ENCODE measurements at regions not wholly inside any gene's neighbourhood (a gene's known extent, or its start where the extent isn't known, plus 50 kb on each side); places are given as distances from the start of the nearest gene placed in this dataset.
A peak's percentile ranks its signal among the peaks of the same experiment; 100 is the strongest.
"Not testable (repeated sequence)": the region's sequence is repeated elsewhere in the genome, so short reads cannot be mapped to it uniquely, and the experiment has no call there.

DNA sequence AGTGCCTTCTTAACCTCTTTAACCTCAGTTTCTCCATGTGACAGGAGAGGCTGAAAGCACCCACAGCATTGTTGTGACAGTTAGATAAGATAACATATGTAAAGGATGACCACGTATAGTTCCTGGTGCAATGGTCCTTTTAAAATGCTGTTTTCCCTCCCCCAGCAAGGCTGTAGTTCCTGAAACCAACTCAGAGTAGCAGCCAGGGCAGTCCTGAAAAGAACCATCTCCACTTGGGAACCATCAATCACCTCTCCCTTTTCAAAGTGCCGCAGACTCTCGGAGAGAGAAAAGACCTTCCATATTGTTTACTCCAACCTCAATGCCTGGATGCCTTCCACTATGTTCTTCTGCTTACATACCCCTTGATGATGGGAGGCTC lies 158.8 kb downstream of the DDX1 start:
- DNase-seq (ENCODE audit: low read depth in 2 of 3, low spot score in 2 of 3), result no peak

DNA sequence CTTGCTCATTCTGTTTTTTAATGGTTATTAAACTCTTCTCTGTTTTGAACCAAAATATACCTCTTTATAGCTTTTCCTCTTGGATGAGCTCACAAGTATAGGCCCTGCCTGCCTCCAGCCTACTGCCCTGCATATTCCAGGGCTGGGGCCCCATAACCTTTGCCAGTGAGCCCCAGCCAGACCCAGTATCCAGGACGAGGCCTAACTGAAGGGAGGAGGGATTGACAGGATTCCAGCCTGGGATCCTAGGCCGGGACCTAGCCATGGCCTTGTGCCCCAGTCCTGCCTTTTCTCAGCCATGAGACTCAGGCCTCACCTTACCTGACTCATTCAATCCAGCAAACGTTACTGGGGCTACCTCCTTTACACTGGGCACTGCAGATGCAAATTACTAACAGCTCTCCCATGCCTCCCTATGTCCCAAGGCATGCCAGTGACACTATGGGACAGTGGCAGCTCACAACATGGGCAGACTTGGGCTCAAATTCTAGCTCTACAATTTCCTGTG lies 159.2 kb downstream of the DDX1 start:
- DNase-seq (ENCODE audit: low read depth in 2 of 3, low spot score in 2 of 3), result no peak

DNA sequence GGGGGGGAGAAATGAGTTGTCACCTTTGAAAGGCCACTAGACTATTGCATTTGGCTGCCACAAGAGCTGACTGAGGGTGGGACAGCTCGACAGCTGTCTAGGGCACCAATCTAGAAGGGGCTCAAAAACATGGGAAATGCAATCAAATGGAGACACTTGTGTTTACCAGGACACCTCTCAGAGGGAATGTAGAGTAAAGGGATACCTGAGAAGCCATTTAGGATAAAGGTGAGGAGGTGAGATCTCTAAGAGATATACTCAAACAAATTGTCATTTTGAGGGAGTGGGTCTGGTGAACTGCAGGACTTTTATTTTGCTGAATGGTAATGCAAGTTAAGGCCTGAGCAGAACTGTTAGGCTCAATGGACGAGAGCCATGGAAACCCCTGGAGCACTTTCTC lies 159.8 kb downstream of the DDX1 start:
- DNase-seq (ENCODE audit: low read depth in 2 of 3, low spot score in 2 of 3), result no peak

DNA sequence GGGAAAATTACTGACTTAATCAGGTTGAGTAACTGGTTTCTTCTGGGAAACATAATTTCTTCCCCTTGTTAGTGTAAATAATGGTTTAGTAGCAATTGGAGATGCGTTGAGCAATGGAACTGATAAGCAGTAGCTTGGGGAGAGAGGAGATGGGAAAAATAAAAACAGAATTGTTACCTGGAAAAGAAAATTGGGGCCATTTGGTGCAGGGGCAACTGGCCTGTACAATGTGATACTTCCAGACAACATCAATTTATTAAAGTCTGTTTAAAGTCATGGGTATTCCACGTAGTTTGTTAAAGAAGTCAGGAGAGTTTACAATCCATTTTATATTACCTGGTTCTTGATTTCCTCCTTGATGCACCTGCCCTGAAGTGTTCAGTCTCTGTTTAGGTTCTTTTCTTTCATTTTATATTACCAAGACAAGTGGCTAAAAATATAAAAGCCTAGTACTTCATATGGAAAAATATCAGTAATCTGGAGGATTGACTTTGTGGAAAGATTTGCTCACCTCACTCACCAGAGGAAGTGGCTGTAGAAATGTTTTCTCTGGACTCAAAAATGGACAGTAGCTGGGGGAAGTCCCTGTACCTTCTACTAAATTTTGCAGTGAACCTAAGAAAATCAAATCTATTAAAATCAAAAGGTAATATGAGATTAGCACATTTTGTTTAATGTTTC lies 161.0 kb downstream of the DDX1 start:
- no peak for DNase-seq (ENCODE audit: low read depth in 2 of 3, low spot score in 2 of 3)

DNA sequence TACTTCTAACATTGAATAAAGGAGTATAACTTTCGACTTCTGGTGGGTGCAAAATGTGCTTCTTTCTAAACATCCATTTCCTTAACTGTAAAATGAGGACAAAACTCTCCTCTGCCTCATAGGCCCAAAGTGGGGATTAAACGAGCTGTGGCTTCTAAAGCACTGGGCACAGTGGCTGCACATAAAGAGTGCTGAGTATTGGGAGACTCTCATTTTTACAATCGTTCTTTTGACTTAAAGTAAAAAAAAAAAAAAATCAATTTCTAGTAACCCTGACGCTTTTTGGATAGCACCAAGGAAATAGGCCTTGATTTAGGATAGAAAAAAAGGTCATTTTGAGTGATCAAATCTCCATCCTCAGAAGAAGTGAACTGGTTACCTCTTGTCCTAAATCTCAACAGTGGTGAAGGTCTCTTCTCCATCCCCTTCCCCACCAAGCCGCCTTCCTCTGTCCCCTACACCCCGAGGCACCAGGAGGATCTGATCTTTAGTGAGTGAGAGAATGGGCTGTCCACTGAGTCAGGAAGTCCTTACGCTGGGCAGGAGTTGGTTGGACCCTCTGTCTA lies 161.6 kb downstream of the DDX1 start:
- no peak for DNase-seq (ENCODE audit: low read depth in 2 of 3, low spot score in 2 of 3)

DNA sequence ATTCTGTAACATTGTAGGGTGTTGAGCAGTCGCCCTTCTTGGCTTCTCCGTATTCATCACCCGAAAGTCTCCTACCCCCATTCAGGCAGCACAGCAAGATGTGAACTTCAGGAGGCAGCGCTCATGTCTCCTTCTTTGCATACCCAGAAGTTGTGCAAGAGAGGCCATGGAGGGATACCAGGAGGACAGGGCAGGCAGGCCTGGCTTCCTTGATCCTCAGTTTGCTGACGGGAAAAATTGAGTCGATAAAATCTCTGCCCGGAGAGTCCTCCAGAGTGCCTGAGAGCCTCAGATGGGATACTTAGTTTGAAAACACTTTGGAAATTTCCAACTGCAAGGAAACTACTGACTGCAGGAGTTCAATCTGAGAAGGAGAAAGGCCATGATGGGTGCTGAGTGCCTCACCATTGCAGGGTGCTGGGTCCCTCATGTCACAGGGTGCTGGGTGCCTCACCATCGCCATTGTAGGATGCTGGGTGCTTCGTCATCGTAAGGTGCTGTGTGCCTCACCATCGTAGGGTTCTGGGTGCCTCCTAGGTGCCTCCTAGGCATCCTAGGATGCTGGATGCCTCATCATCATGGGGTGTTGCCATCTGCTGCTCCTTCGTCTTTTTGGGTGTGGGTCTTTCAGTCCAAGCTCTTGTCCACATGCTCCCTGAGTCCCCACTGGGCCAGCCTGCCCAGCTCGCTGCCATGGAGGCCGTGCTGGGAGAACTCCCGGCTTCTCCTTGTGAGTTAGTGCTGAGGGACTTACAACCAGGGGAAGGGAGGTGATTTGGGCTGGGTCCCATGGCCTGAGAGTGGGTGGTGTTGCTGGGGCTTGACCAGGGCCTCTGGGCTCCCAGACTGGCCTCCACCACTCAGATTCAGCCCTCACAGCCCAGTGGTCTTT lies 162.4 kb downstream of the DDX1 start:
- DNase-seq (ENCODE audit: low read depth in 2 of 3, low spot score in 2 of 3), result no peak

DNA sequence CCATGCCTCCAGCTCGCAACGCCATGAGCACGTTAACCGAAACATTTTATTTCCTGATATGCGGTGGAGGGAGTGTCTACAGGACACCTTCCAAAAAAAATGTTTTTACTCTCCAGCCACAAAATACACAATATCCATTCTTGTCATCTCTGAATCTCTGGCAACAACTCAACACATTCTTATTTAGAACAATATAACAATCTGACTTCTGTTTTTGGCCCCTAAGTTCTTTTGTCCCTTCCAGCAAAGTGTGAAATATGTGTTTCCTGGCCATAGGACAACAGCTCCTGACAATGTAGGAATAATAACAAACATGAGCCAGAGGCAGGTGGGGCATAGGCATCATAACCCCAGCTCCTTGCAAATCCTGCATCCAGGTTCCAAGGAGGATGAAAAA lies 163.0 kb downstream of the DDX1 start:
- no peak for DNase-seq (ENCODE audit: low read depth in 2 of 3, low spot score in 2 of 3)

DNA sequence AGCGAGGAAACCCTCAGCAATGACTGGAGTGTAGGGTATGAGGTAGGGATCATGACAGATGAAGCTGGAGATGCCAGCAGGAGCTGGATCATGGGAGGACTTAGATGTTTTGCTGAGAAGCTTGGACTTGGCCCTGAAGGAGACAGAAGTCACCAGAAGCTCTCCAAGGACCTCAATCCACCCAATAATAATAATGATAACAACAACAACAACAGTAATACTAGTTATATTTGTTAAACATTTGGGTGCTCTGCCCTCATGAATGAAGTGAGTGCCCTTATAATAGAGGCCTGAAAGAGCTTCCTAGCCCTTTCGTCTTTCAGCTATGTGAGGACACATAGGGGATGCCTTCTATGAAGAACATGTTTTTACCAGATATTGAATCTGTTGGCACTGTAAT lies 163.9 kb downstream of the DDX1 start:
- DNase-seq (ENCODE audit: low read depth in 2 of 3, low spot score in 2 of 3), result no peak

DNA sequence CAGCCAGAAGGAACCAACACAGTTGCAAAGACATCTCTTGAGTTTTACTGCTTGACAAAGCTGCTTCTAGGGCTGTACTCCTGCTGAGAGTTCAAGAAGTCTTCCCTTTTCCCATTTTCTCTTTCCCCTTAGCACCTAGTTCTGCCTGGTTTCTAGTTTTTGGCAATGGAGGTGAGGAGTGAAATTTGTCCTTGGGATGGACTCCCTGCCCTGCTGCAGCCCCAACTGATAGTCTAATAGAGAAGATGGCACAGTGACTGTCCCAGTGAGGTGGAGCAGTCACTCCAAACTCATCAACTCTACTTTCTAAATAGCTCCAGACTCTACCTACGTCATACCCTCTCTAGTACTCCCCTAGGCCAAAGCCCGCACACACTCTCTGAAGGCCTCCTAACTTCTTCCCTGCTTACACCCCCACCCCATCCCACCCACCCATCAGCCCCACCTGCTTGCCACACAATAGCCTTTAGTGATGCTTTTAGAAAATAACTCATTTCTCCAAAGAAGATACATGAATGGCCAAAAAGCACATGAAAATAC lies 164.4 kb downstream of the DDX1 start:
- DNase-seq (ENCODE audit: low read depth in 2 of 3, low spot score in 2 of 3), result no peak

DNA sequence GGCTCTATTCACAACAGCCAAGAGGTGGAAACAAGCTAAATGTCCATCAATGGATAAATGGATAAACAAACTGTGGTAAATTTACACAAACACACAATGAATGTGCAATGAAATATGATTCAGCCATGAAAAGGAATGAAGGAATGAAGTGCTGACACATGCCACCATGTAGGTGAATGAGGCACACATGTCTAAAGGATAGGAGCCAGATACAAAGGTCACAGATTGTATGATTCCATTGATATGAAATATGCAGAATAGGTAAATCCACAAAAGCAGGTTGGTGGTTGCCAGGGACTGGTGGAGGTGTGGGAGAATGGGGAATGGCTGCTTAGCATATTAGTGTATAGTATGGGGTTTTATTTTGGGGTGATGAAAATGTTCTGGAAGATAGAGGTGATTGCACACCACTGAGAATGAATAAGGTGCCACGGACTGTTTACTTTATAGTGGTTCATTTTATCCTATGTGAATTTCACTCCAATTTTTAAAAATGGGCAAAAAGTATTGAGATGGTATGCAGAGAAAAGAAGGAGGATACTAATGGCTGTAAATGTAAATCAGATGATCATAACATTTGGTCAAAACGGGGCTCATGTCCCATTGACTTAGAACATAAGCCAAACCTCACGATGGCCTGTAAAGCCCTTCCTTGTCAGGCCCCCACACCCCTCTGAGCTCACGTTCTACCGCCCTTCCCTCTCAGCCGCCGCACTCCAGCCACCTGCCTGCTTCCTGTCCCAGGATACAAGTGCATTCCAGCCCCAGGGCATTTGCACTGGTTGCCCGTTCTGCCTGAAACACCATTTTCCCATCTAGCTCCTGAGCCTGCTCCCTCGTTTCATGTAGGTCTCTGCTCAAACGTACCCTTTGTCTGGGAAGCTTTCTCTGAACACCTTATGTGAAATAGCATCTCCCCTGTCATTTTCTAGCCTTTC lies 165.5 kb downstream of the DDX1 start:
- no peak for DNase-seq (ENCODE audit: low read depth in 2 of 3, low spot score in 2 of 3)

DNA sequence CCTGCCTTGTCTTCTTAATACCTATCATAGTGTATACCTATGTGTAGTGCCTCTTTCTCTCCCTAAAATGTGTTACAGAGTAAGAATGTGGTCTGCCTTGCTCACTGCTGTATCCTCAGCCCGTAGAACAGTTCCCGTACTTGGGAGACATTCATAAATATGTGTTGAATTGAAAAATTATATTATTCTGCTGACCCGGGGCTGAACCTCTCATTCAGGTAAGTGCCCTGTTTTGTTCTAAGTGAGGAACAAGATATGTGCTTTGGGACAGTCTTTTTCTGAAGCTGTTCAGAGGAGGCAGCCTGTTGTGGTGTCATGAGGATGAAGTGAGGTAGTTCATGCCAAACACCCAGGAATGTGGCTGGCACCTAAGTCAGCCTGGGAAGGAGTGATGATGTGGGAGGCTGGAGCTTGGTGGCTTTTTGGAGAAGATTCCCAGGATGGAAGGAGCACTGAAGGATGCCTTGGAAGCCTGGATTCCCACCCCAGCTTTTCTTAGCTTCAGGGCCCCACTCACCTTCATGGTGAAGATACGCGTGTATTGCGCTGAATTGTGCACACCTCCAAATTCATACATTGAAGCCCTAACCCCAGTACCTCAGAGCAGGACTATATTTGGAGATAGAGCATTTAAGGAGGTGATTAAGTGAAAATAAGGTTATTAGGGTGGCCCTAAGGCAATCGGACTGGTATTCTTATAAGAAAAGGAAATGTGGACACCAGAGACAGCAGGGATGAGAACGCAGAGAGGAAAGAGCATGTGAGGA lies 166.3 kb downstream of the DDX1 start:
- no peak for DNase-seq (ENCODE audit: low read depth in 2 of 3, low spot score in 2 of 3)

DNA sequence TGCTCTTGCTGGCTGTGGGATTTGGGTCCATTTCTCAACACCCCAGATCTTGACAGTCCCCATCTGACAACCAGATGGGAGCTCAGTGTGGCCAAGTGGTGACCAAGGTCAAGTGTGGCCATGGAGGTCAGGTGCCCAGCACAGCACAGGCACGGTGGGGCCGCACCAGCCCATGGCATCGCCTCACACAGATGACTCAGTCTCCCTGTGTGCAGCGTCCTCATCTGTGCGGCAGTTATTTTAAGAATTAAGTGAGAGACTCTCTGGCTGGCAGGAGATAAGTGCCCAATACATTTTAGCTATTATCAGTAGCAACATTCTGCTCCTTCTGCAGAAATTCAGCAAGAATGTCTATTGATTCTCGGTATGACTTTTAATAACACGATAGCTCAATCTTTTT lies 167.2 kb downstream of the DDX1 start:
- DNase-seq (ENCODE audit: low read depth in 2 of 3, low spot score in 2 of 3), result no peak

DNA sequence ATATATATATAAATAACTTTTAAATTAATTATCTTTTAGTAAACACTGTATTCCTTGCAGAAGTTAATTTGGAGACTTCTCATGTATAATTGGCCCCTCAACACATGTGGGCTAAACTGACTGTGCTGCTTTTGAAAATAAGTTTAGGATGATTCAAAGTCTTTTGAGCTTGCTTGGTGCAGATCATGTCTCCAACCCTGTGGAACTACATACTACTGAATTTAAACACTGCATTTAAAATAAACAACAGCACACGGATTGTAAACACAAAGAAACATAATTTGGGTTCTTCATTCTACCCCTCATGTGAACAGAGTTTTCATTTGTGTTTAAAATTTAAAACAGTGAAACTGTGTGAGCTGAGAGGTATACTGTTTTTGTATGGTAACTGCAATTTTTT lies 167.7 kb downstream of the DDX1 start:
- no peak for DNase-seq (ENCODE audit: low read depth in 2 of 3, low spot score in 2 of 3)

DNA sequence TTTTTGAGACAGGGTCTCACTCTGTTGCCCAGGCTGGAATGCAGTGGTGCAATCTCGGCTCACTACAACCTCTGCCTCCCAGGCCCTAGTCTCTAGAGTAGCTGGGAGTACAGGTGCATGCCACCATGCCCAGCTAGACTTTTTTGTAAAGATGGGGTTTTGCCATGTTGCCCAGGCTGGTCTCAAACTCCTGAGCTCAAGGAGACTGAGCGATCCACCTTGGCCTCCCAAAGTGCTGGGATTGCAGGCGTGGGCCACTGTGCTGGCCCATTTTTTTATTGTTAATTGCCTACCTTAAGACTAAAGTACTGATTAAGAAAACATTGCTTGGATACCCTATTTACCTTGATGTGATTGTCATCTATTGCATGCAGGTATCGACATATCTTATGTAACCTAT lies 168.1 kb downstream of the DDX1 start:
- not testable (repeated sequence) for DNase-seq (ENCODE audit: low read depth in 2 of 3, low spot score in 2 of 3)

DNA sequence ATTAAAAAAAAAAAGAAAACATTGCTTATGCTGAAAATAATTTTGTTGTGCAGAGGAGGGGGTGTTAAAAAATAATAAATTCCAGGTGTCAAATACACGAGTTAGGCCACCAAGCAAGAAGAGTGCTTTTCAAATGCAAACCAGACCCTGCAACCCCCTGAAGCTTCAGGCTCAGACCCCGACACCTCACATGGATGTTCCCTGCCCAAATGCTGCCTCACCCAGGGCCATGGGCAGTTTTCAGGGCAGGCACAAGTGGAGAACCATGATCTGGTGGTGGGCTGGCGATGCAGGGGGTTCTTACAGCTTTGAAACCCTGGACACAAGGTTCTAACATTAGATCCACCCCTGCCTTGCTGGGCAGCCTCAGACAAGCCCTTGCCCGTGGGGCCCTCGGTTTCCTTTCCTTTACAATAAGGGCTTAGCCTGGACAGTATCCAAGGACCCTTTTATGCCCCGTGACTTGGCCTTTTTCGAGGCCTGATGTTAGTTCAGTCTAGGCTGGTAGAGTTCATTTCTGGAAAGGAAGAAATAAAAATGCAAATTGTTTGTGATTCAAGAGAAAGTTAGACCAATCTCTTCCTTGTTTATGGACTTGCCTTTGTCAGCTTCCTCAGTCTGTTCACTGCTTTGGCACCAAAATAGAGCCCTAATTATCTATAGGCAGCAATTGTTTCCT lies 168.7 kb downstream of the DDX1 start:
- peak in 1 of 3 donors; percentile 14 for DNase-seq (ENCODE audit: low read depth in 2 of 3, low spot score in 2 of 3)

DNA sequence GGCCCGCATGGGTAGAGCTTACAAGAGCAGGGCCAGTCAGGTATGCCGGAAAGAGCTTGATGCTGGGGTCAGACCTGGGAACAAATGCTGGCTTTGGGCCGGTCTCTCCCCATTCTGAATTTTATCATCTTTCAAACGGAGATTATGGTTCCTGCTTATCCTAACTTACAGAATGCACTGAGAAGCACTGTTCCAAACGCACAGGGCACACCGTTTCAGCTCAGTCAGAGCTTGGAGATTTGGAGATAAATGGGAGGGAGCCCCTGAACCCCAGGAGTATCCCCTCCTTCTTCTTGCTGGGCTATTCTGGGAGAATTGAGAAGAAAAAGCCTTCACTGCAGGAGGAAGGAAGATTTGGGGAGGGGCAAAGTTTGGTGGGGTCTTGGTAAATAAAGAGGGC lies 169.4 kb downstream of the DDX1 start:
- DNase-seq (ENCODE audit: low read depth in 2 of 3, low spot score in 2 of 3), result no peak

DNA sequence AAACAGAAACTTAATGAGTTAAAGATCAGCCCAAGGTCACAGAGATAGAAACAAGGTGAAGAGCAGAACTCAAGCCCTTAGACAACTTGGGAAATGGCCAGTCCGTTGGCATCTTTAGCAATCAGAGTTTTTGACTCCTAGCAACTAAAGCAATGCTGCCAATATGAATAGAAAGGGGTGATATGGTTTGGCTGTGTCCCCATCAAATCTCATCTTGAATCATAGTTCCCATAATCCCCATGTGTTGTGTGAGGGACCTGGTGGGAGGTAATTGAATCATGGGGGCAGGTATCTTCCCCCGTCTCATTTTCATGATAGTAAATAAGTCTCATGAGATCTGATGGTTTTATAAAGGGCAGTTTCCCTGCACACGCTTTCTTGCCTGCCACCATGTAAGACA lies 170.2 kb downstream of the DDX1 start:
- DNase-seq (ENCODE audit: low read depth in 2 of 3, low spot score in 2 of 3), result no peak

DNA sequence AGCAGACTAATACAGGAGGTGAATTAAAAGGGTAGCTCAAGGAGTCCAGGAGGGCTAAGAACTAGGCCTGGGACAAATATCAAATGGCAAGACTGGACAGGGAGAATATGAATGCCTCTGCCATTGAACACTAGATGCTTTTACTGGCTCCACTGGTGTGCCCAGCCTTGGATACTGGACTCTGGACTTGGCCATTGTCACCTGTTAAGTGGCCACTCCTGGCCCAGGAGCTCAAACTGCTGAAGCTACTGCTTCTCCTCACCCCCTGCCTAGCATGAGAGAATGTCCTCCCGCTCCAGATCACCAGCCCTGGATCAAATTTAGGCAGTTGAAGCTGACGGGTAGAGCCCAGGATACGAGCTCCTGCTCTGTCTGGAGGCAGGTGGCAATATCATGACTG lies 170.8 kb downstream of the DDX1 start:
- DNase-seq (ENCODE audit: low read depth in 2 of 3, low spot score in 2 of 3), result no peak

All from hematopoietic multipotent progenitor cell (in vitro differentiated cells).